CD4-positive, alpha-beta T cell treated with Interleukin-2 at 100 ng/mL for 4 hours (primary cell): ENCODE measurements at regions not wholly inside any gene's neighbourhood (a gene's known extent, or its start where the extent isn't known, plus 50 kb on each side); places are given as distances from the start of the nearest gene placed in this dataset.

Source experiments
- DNase-seq: peaks from one replicate; pipeline ENCODE4 v3.0.0-alpha.2; 2020; ENCODE audit warnings: low spot score

- DNase-seq = no peak
Observed at GRCh38 chr1:82893712-82894470, 1093.2 kb downstream of the ADGRL2 start.

GRCh38 chr1:82880506-82880905 lies 1079.8 kb downstream of the ADGRL2 start:
- no peak for DNase-seq

GRCh38 chr1:82879701-82880305 lies 1079.1 kb downstream of the ADGRL2 start:
- no peak for DNase-seq

- no peak for DNase-seq
Observed at GRCh38 chr1:82875170-82875569, 1074.4 kb downstream of the ADGRL2 start.

GRCh38 chr1:82874041-82874440 lies 1073.3 kb downstream of the ADGRL2 start:
- no peak for DNase-seq

GRCh38 chr1:82870332-82870731 lies 1069.6 kb downstream of the ADGRL2 start:
- DNase-seq = no peak

- no peak for DNase-seq
Observed at GRCh38 chr1:82867781-82868180, 1067.0 kb downstream of the ADGRL2 start.

GRCh38 chr1:82861749-82862148 lies 1061.0 kb downstream of the ADGRL2 start:
- no peak for DNase-seq

GRCh38 chr1:82858031-82858430 lies 1057.3 kb downstream of the ADGRL2 start:
- no peak for DNase-seq

- no peak for DNase-seq
Observed at GRCh38 chr1:82849460-82849859, 1048.7 kb downstream of the ADGRL2 start.

- DNase-seq = no peak
Observed at GRCh38 chr1:82848043-82848442, 1047.3 kb downstream of the ADGRL2 start.

GRCh38 chr1:82845866-82846265 lies 1045.1 kb downstream of the ADGRL2 start:
- DNase-seq = no peak

GRCh38 chr1:82844911-82845827 lies 1044.4 kb downstream of the ADGRL2 start:
- no peak for DNase-seq

- DNase-seq = no peak
Observed at GRCh38 chr1:82844447-82844846, 1043.7 kb downstream of the ADGRL2 start.

- no peak for DNase-seq
Observed at GRCh38 chr1:82843876-82844275, 1043.1 kb downstream of the ADGRL2 start.

- DNase-seq = no peak
Observed at GRCh38 chr1:82840192-82840591, 1039.5 kb downstream of the ADGRL2 start.

GRCh38 chr1:82837766-82838465 lies 1037.2 kb downstream of the ADGRL2 start:
- no peak for DNase-seq

- no peak for DNase-seq
Observed at GRCh38 chr1:82836973-82837680, 1036.4 kb downstream of the ADGRL2 start.

GRCh38 chr1:82836213-82836972 lies 1035.7 kb downstream of the ADGRL2 start:
- DNase-seq = no peak

- DNase-seq = no peak
Observed at GRCh38 chr1:82830690-82831380, 1030.1 kb downstream of the ADGRL2 start.
